ENCODE measurements at regions not wholly inside any gene's neighbourhood (a gene's known extent, or its start where the extent isn't known, plus 50 kb on each side); places are given as distances from the start of the nearest gene placed in this dataset.

GRCh38 chr2:187617120-187617519 is 62.9 kb upstream of the TFPI start:
- no peak for TF ChIP-seq EZH2 (IDR thresholded peaks at IDR 0.05)
- TF ChIP-seq POLR2AphosphoS5 (IDR thresholded peaks at IDR 0.05; ENCODE audit: borderline replicate concordance, low read depth, low read length) = no peak
